HG03175 (cell line): ENCODE measurements at regions not wholly inside any gene's neighbourhood (a gene's known extent, or its start where the extent isn't known, plus 50 kb on each side); places are given as distances from the start of the nearest gene placed in this dataset.

Experiments used
- ATAC-seq: cut with Tn5 transposase; IDR thresholded peaks from one replicate; pipeline ENCODE4 v1.9.1; 2021; ENCODE audit warnings: mild to moderate bottlenecking, moderate library complexity; ENCODE audit not compliant: unreplicated experiment

GRCh38 chr9:74293479-74293878 lies 203.7 kb upstream of the RORB start:
- ATAC-seq: no peak

- no peak for ATAC-seq
These were observed 193.2 kb upstream of the RORB start for GRCh38 chr9:74303945-74304344.

GRCh38 chr9:74304598-74304997 lies 192.5 kb upstream of the RORB start:
- ATAC-seq: no peak

- ATAC-seq: no peak
These were observed 187.5 kb upstream of the RORB start for GRCh38 chr9:74309654-74310053.

GRCh38 chr9:74317235-74317634 lies 179.9 kb upstream of the RORB start:
- ATAC-seq: no peak

- ATAC-seq: no peak
These were observed 175.7 kb upstream of the RORB start for GRCh38 chr9:74321396-74321795.

GRCh38 chr9:74322661-74323314 lies 174.3 kb upstream of the RORB start:
- no peak for ATAC-seq

GRCh38 chr9:74330487-74331214 lies 166.5 kb upstream of the RORB start:
- ATAC-seq: no peak

- ATAC-seq: no peak
These were observed 165.5 kb upstream of the RORB start for GRCh38 chr9:74331607-74332006.

GRCh38 chr9:74333384-74334032 lies 163.6 kb upstream of the RORB start:
- no peak for ATAC-seq

GRCh38 chr9:74334271-74334670 lies 162.9 kb upstream of the RORB start:
- no peak for ATAC-seq

- ATAC-seq: no peak
These were observed 161.0 kb upstream of the RORB start for GRCh38 chr9:74336161-74336560.

- ATAC-seq: no peak
These were observed 148.4 kb upstream of the RORB start for GRCh38 chr9:74348777-74349176.

- ATAC-seq: no peak
These were observed 142.0 kb upstream of the RORB start for GRCh38 chr9:74355107-74355506.

GRCh38 chr9:74357577-74357976 lies 139.6 kb upstream of the RORB start:
- ATAC-seq: no peak

- ATAC-seq: no peak
These were observed 138.2 kb upstream of the RORB start for GRCh38 chr9:74358959-74359358.

GRCh38 chr9:74361508-74361907 lies 135.6 kb upstream of the RORB start:
- no peak for ATAC-seq

- ATAC-seq: no peak
These were observed 134.7 kb upstream of the RORB start for GRCh38 chr9:74362423-74362822.

GRCh38 chr9:74366111-74366510 lies 131.0 kb upstream of the RORB start:
- ATAC-seq: no peak

GRCh38 chr9:74369844-74370243 lies 127.3 kb upstream of the RORB start:
- no peak for ATAC-seq

- no peak for ATAC-seq
These were observed 123.8 kb upstream of the RORB start for GRCh38 chr9:74373348-74373747.

- ATAC-seq: peak; percentile 67
These were observed 117.4 kb upstream of the RORB start for GRCh38 chr9:74379718-74380117.
